Common myeloid progenitor, CD34-positive (primary cell): ENCODE measurements at regions not wholly inside any gene's neighbourhood (a gene's known extent, or its start where the extent isn't known, plus 50 kb on each side); places are given as distances from the start of the nearest gene placed in this dataset.

Source experiments
- CTCF ChIA-PET: fragments of 350-600 bp; sonication (Branson Sonifier 250); formaldehyde crosslinking; loops from one replicate; lab custom pipeline; 2021; ENCODE audit warnings: antibody characterized with exemption; lab: Charles Lee
- POLR2A ChIA-PET: fragments of 350-600 bp; sonication (Branson Sonifier 250); formaldehyde crosslinking; loops from one replicate; lab custom pipeline; 2021; ENCODE audit warnings: antibody characterized with exemption; lab: Charles Lee
- DNase-seq, 3 donors: peaks; one replicate each; pipeline versions ENCODE4 v3.0.0 to v3.0.0-alpha.2; 2013
- H3K27ac ChIP-seq, 2 experiments: 1 replicate in 1 of 2; 2 replicates in 1 of 2; pipeline ENCODE4 v1.7.0; 2013; ENCODE audit warnings: inconsistent platforms in 2 of 2, low read length in 2 of 2, mild to moderate bottlenecking in 2 of 2, low read depth in 1 of 2, moderate library complexity in 1 of 2; ENCODE audit not compliant: severe bottlenecking in 2 of 2, insufficient read depth in 1 of 2, poor library complexity in 1 of 2
- H3K27me3 ChIP-seq, 5 experiments: replicated peaks in 2 of 5; 1 replicate in 3 of 5; 2 replicates in 2 of 5; pipeline versions ENCODE4 v1.6.1 to v1.7.0; 2013; ENCODE audit warnings: low read length in 4 of 5, mild to moderate bottlenecking in 2 of 5, moderate library complexity in 2 of 5, inconsistent platforms in 1 of 5; ENCODE audit not compliant: insufficient read depth in 5 of 5, control insufficient read depth in 4 of 5
- H3K36me3 ChIP-seq, 4 experiments: 1 replicate in 2 of 4; 2 replicates in 2 of 4; pipeline versions ENCODE4 v1.6.1 to v1.7.0; 2013; ENCODE audit warnings: low read length in 3 of 4, control low read depth in 1 of 4, mild to moderate bottlenecking in 1 of 4; ENCODE audit not compliant: control insufficient read depth in 4 of 4, insufficient read depth in 4 of 4
- H3K4me1 ChIP-seq, 4 experiments: 1 replicate in 3 of 4; 2 replicates in 1 of 4; pipeline versions ENCODE4 v1.6.1 to v1.7.1; 2013; ENCODE audit warnings: low read length in 3 of 4, mild to moderate bottlenecking in 3 of 4, control low read depth in 1 of 4, inconsistent platforms in 1 of 4, moderate library complexity in 1 of 4; ENCODE audit not compliant: control insufficient read depth in 4 of 4, insufficient read depth in 4 of 4; ENCODE audit errors: control extremely low read depth in 1 of 4
- H3K4me3 ChIP-seq, 7 experiments: 1 replicate in 4 of 7; 2 replicates in 3 of 7; pipeline versions ENCODE4 v1.5.1 to v1.7.0; 2013; ENCODE audit warnings: mild to moderate bottlenecking in 7 of 7, low read length in 6 of 7, moderate library complexity in 6 of 7, inconsistent platforms in 2 of 7, low read depth in 2 of 7, control low read depth in 1 of 7; ENCODE audit not compliant: insufficient read depth in 4 of 7, control insufficient read depth in 1 of 7; ENCODE audit errors: extremely low read depth in 1 of 7
- H3K9me3 ChIP-seq, 5 experiments: 1 replicate in 4 of 5; 2 replicates in 1 of 5; pipeline versions ENCODE4 v1.6.1 to v1.7.1; 2013; ENCODE audit warnings: low read length in 4 of 5, mild to moderate bottlenecking in 2 of 5, inconsistent platforms in 1 of 5, low read depth in 1 of 5, moderate library complexity in 1 of 5; ENCODE audit not compliant: control insufficient read depth in 4 of 5, insufficient read depth in 2 of 5; ENCODE audit errors: control extremely low read depth in 1 of 5
- WGBS: methylation state at CpG from one replicate; pipeline ENCODE4 v1.1.5; 2013; ENCODE audit not compliant: insufficient coverage; 5-methylcytosine and 5-hydroxymethylcytosine counted together

GRCh38 chr18:78630981-78631510 is 348.6 kb upstream of the SALL3 start:
- Histone ChIP-seq H3K4me3 (no peak overlapping the region), H3K27ac (no peak overlapping the region), H3K4me1 (peaks cover 0 to 4% (median under 1%) of the 10 kb centered on the region in 4 experiments), H3K27me3 (peaks cover 0 to 16% (median 3%) of the 10 kb centered on the region in 5 experiments), H3K9me3 (peaks cover 0 to 15% (median 5%) of the 10 kb centered on the region in 5 experiments), H3K36me3 (no peaks in the 10 kb centered on the region)
- CTCF ChIA-PET = no interaction called here
- no peak for DNase-seq
- 94% methylated on average over 14 of the region's 14 CpGs for WGBS
- POLR2A ChIA-PET = no interaction called here

- Histone ChIP-seq H3K36me3 (no peaks in the 10 kb centered on the region), H3K4me1 (peaks cover 0 to 4% (median under 1%) of the 10 kb centered on the region in 4 experiments), H3K9me3 (peaks cover 0 to 15% (median 5%) of the 10 kb centered on the region in 5 experiments), H3K4me3 (no peak overlapping the region), H3K27ac (no peak overlapping the region), H3K27me3 (peaks cover 0 to 16% (median 2%) of the 10 kb centered on the region in 5 experiments)
- WGBS = 95% methylated on average over 6 of the region's 11 CpGs
- DNase-seq = no peak
- ChIA-PET CTCF (interaction anchor here (1.3 kb wide), 1 partner anchor 14 kb away, joined by 5 read pairs; no protein-coding TSS in a partner anchor), POLR2A (no interaction called here)
Measured at GRCh38 chr18:78632111-78632541, 347.5 kb upstream of the SALL3 start.

DNA sequence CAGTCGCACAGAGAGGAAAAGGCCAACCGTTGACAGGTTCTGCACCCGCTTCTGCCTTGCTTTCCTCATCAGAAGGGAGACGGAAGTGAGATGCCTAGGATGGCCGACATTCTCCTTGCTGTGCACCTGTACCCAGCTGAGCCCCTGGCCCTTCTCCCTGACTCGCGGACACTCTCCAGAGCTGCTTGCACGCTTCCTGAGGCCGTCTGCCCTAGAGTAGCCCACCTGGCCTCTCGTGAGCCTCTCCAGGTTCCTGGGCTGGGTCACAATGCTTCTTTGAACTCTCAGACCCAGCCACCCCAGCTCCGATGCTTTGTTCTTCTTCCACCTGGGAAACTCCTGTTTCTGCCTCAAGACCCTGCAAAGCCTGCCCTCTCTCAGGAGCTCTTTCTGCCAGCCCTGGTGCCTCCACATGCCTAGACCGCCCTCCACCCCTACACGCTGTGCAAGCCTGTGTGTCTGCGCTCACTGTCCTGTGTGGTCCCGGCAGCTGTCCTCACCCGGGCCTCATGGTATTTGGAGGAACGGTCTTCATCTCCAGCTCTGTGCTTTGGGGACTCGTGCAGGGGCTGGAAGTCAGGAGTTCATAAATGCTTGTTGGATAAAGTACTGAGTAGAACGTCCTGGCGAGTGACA is 345.4 kb upstream of the SALL3 start:
- DNase-seq = no peak
- no peak overlapping the region for H3K27ac ChIP-seq
- H3K4me3 ChIP-seq = no peak overlapping the region
- no peaks in the 10 kb centered on the region for H3K27me3 ChIP-seq
- CTCF ChIA-PET = no interaction called here
- POLR2A ChIA-PET = no interaction called here
- peaks cover 0 to 4% (median under 1%) of the 10 kb centered on the region in 4 experiments for H3K4me1 ChIP-seq
- H3K36me3 ChIP-seq = no peaks in the 10 kb centered on the region
- 95% methylated on average over 17 of the region's 20 CpGs for WGBS
- peaks cover 0 to 14% (median 5%) of the 10 kb centered on the region in 5 experiments for H3K9me3 ChIP-seq

DNA sequence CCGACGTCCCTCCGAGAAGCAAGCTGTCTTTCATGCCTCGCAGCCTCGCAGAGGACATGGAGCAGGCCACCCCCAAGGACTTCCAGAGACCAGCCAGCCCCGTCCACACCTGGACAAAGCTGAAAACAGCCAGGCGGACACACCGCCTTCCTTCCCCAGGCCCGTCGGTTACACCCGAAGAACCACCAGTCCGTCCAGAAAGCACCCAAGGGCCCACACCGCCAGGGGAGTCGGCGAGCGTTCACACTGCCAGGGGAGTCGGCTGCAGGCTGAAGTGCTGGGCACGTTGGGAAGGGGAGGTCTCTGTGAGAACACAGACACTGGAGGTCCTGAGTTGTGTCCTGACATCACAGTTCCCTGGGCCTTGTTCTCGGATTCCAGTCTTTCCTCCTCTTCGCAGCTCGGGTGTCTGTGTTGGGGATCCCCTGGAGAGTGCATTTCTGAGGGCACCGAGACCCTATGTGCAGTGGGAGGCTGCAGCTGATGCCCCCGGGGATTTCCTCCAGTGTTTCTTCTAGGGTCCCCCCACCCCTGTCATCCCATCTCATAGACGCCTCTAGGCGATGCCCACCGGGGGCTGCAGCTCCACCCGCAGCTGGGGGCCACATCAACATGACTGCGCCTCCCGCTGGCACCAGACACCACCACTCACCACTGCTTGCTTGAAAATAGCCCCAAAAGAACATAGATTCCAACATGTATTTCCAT is 344.4 kb upstream of the SALL3 start:
- WGBS = 96% methylated on average over 22 of the region's 29 CpGs

DNA sequence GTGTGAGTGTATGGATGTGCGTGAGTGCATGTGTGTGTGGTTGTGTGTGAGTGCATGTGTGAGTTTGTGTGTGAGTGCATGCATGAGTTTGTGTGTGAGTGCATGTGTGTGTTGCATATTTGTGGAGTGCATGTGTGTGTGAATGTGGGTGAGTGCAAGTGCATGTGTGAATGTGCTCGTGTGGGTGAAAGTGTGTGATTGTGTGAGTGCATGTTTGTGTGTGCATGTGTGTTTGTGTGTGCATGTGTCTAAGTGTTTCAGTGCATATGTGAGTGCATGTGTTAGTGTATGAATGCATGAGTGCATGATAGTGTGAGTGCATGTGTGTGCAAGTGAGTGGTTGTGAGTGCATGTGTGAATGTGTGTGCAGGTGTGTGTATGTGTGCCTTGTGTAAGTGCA is 343.4 kb upstream of the SALL3 start:
- no peak overlapping the region for H3K4me3 ChIP-seq
- ChIA-PET POLR2A (no interaction called here), CTCF (no interaction called here)
- no peaks in the 10 kb centered on the region for H3K27me3 ChIP-seq
- DNase-seq = no peak
- no peaks in the 10 kb centered on the region for H3K36me3 ChIP-seq
- H3K27ac ChIP-seq = no peak overlapping the region
- peaks cover 0 to 5% (median under 1%) of the 10 kb centered on the region in 4 experiments for H3K4me1 ChIP-seq
- 100% methylated on average over 2 of the region's 2 CpGs for WGBS
- peaks cover 0 to 10% (median 4%) of the 10 kb centered on the region in 5 experiments for H3K9me3 ChIP-seq

More for the DNA sequence above, 344.4 kb upstream of the SALL3 start:
- Histone ChIP-seq H3K4me1 (peaks cover 0 to 4% (median under 1%) of the 10 kb centered on the region in 4 experiments), H3K9me3 (peaks cover 0 to 10% (median 5%) of the 10 kb centered on the region in 5 experiments), H3K4me3 (no peak overlapping the region), H3K27ac (no peak overlapping the region), H3K36me3 (no peaks in the 10 kb centered on the region), H3K27me3 (no peaks in the 10 kb centered on the region)
- no peak for DNase-seq
- ChIA-PET POLR2A (no interaction called here), CTCF (no interaction called here)

DNA sequence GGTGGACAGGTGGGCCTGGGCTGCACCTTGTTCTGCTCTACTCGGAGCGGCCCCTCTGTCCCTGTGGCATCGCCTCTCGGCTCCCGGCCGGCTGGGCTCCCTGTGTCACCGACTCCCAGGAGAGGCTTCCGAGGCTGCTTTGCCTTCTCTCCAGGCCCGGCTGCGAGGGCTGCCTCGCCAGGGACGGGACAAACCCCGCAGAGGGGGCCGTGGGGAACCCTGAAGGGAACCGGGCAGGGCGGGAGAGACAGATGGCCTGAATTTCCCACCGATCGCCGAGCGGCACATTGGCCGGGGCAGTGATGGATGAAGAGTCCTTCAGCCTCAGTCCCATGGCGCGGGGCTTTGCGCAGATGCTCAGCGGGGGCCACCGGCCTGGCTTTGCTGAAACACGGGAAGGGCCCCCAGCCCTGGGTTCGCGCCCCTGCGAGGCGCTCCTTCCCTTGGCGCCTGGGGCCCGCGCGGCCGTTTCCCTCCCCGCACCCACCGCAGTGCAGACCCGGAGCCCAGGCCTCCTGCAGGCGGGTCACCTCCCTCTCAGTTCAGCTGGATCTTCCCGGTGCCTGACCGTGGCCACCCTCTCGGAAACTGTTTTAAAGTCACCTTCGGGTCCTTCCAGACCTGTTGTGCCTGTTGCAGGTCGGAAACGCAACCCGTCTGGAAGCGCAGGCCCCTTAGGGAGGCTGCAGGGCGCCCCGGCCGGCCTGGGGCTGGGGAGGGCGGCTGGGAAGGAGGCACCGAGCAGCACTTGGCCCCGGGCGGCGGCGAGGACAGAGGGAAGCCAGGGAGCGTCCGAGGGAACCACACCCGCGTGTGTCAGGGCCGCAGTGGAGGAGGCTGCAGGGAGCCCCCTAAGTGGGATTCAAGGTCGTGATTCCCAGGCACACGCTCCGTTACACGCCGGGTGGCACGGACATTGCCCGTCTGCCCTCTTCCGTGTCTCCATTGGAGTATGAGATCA is 341.9 kb upstream of the SALL3 start:
- 94% methylated on average over 62 of the region's 70 CpGs for WGBS
- ChIA-PET POLR2A (no interaction called here), CTCF (no interaction called here)
- Histone ChIP-seq H3K9me3 (peaks cover 0 to 10% (median 0%) of the 10 kb centered on the region in 5 experiments), H3K4me1 (peaks cover 2 to 19% (median 11%) of the 10 kb centered on the region in 4 experiments), H3K27me3 (no peaks in the 10 kb centered on the region), H3K4me3 (no peak overlapping the region), H3K36me3 (no peaks in the 10 kb centered on the region), H3K27ac (no peak overlapping the region)
- no peak for DNase-seq
